SK-N-SH treated with all-trans-retinoic acid at 6 μM for 48 hours (cell line): ENCODE measurements at regions not wholly inside any gene's neighbourhood (a gene's known extent, or its start where the extent isn't known, plus 50 kb on each side); places are given as distances from the start of the nearest gene placed in this dataset.

Experiments
- ARNTL ChIP-seq: fragments of 450-650 bp; formaldehyde crosslinking; IDR thresholded peaks from 2 replicates; pipeline ENCODE4 v1.5.0; 2020; ENCODE audit warnings: low read depth, mild to moderate bottlenecking, moderate library complexity, borderline replicate concordance
- ESRRG ChIP-seq: fragments of 250-450 bp; sonication (Bioruptor Pico); IDR thresholded peaks from 2 replicates; pipeline ENCODE4 v1.6.1; 2021; ENCODE audit warnings: mild to moderate bottlenecking
- PATZ1 ChIP-seq: fragments of 250-450 bp; sonication (Bioruptor Pico); IDR thresholded peaks from 2 replicates; pipeline ENCODE4 v1.8.0; 2020; ENCODE audit warnings: mild to moderate bottlenecking, moderate library complexity, borderline replicate concordance
- TCF4 ChIP-seq: fragments of 250-450 bp; sonication (Bioruptor Pico); IDR thresholded peaks from 2 replicates; pipeline ENCODE4 v1.8.0; 2021; ENCODE audit warnings: mild to moderate bottlenecking, moderate library complexity, borderline replicate concordance
- TOX ChIP-seq: fragments of 250-450 bp; sonication (Bioruptor Pico); IDR thresholded peaks from 2 replicates; pipeline ENCODE4 v1.8.0; 2021; ENCODE audit warnings: mild to moderate bottlenecking, moderate library complexity, borderline replicate concordance
- ZFP30 ChIP-seq: fragments of 450-650 bp; formaldehyde crosslinking; IDR thresholded peaks from 2 replicates; pipeline ENCODE4 v1.5.0; 2022; ENCODE audit warnings: mild to moderate bottlenecking, moderate library complexity
- ZNF565 ChIP-seq: fragments of 450-650 bp; formaldehyde crosslinking; conservative IDR thresholded peaks from 2 replicates; pipeline ENCODE4 v1.5.0; 2020; ENCODE audit warnings: low read depth, mild to moderate bottlenecking, moderate library complexity

GRCh38 chrX:10831716-10832502 lies 211.5 kb upstream of the MID1 start:
- TF ChIP-seq TCF4: no peak
- no peak for TF ChIP-seq ZFP30 (CRISPR knock-in tag)
- TF ChIP-seq PATZ1 (CRISPR knock-in tag): no peak
- no peak for TF ChIP-seq ZNF565 (CRISPR knock-in tag)
- no peak for TF ChIP-seq ESRRG (CRISPR knock-in tag)
- no peak for TF ChIP-seq TOX
- no peak for TF ChIP-seq ARNTL
